ENCODE measurements at regions not wholly inside any gene's neighbourhood (a gene's known extent, or its start where the extent isn't known, plus 50 kb on each side); places are given as distances from the start of the nearest gene placed in this dataset.
"Not testable (repeated sequence)": the region's sequence is repeated elsewhere in the genome, so short reads cannot be mapped to it uniquely, and the experiment has no call there.

GRCh38 chrX:65927386-65927785, 112.5 kb downstream of the VSIG4 start:
- not testable (repeated sequence) for DNase-seq; H3K27ac ChIP-seq (ENCODE audit: low read length)

GRCh38 chrX:65926095-65927019, 113.5 kb downstream of the VSIG4 start:
- H2AFZ ChIP-seq (ENCODE audit: low read length) = no peak overlapping the region
- H3K9me3 ChIP-seq (ENCODE audit: low read length) = no peaks in the 10 kb centered on the region
- no peak overlapping the region for H3K9ac ChIP-seq (ENCODE audit: low read length)
- DNase-seq = peak; percentile 68
- H3K4me2 ChIP-seq (ENCODE audit: low read depth, low read length, poor library complexity, severe bottlenecking) = no peak overlapping the region
- no peaks in the 10 kb centered on the region for H3K36me3 ChIP-seq (ENCODE audit: insufficient read depth, low read length)
- H3K79me2 ChIP-seq (ENCODE audit: low read length) = no peaks in the 10 kb centered on the region
- H3K27me3 ChIP-seq (ENCODE audit: low read length) = no peaks in the 10 kb centered on the region
- H3K4me3 ChIP-seq (ENCODE audit: low read length) = no peak overlapping the region
- no peaks in the 10 kb centered on the region for H3K9me2 ChIP-seq (replicated peaks; ENCODE audit: insufficient read depth, low read length)
- H4K20me1 ChIP-seq (ENCODE audit: insufficient read depth, low read depth, low read length) = no peaks in the 10 kb centered on the region
- H3K4me1 ChIP-seq (ENCODE audit: low read length) = peaks cover 12% of the 10 kb centered on the region; the same call in 1 of the 2 replicates
- no peak overlapping the region for H3K27ac ChIP-seq (ENCODE audit: low read length)

More at GRCh38 chrX:65927386-65927785, 112.5 kb downstream of the VSIG4 start:
- not testable (repeated sequence) for H3K4me3 ChIP-seq (ENCODE audit: low read length); H3K36me3 ChIP-seq (ENCODE audit: insufficient read depth, low read length); H3K9me3 ChIP-seq (ENCODE audit: low read length); H3K4me2 ChIP-seq (ENCODE audit: low read depth, low read length, poor library complexity, severe bottlenecking); H4K20me1 ChIP-seq (ENCODE audit: insufficient read depth, low read depth, low read length); H3K9ac ChIP-seq (ENCODE audit: low read length); H2AFZ ChIP-seq (ENCODE audit: low read length); H3K79me2 ChIP-seq (ENCODE audit: low read length); H3K27me3 ChIP-seq (ENCODE audit: low read length); H3K9me2 ChIP-seq (replicated peaks; ENCODE audit: insufficient read depth, low read length)
- peaks cover 12% of the 10 kb centered on the region; the same call in 1 of the 2 replicates for H3K4me1 ChIP-seq (ENCODE audit: low read length)

- Histone ChIP-seq H3K9ac (ENCODE audit: low read length) (no peak overlapping the region), H4K20me1 (ENCODE audit: insufficient read depth, low read depth, low read length) (no peaks in the 10 kb centered on the region), H3K9me3 (ENCODE audit: low read length) (no peaks in the 10 kb centered on the region), H3K4me3 (ENCODE audit: low read length) (no peak overlapping the region), H3K9me2 (replicated peaks; ENCODE audit: insufficient read depth, low read length) (no peaks in the 10 kb centered on the region), H3K27ac (ENCODE audit: low read length) (no peak overlapping the region), H3K27me3 (ENCODE audit: low read length) (no peaks in the 10 kb centered on the region), H2AFZ (ENCODE audit: low read length) (no peak overlapping the region), H3K4me2 (ENCODE audit: low read depth, low read length, poor library complexity, severe bottlenecking) (no peak overlapping the region), H3K36me3 (ENCODE audit: insufficient read depth, low read length) (no peaks in the 10 kb centered on the region), H3K4me1 (ENCODE audit: low read length) (peaks cover 12% of the 10 kb centered on the region; the same call in 1 of the 2 replicates), H3K79me2 (ENCODE audit: low read length) (no peaks in the 10 kb centered on the region)
- no peak for DNase-seq
Measured at GRCh38 chrX:65925592-65925991, 114.3 kb downstream of the VSIG4 start.

- H3K9ac ChIP-seq (ENCODE audit: low read length) = no peak overlapping the region
- H3K9me3 ChIP-seq (ENCODE audit: low read length) = no peaks in the 10 kb centered on the region
- H3K4me1 ChIP-seq (ENCODE audit: low read length) = peaks cover 12% of the 10 kb centered on the region; the same call in 1 of the 2 replicates
- no peak overlapping the region for H3K4me3 ChIP-seq (ENCODE audit: low read length)
- DNase-seq = no peak
- H3K79me2 ChIP-seq (ENCODE audit: low read length) = no peaks in the 10 kb centered on the region
- H3K9me2 ChIP-seq (replicated peaks; ENCODE audit: insufficient read depth, low read length) = no peaks in the 10 kb centered on the region
- H3K4me2 ChIP-seq (ENCODE audit: low read depth, low read length, poor library complexity, severe bottlenecking) = no peak overlapping the region
- no peak overlapping the region for H3K27ac ChIP-seq (ENCODE audit: low read length)
- no peaks in the 10 kb centered on the region for H3K36me3 ChIP-seq (ENCODE audit: insufficient read depth, low read length)
- H3K27me3 ChIP-seq (ENCODE audit: low read length) = no peaks in the 10 kb centered on the region
- H2AFZ ChIP-seq (ENCODE audit: low read length) = no peak overlapping the region
- no peaks in the 10 kb centered on the region for H4K20me1 ChIP-seq (ENCODE audit: insufficient read depth, low read depth, low read length)
Measured at GRCh38 chrX:65925005-65925404, 114.9 kb downstream of the VSIG4 start.

GRCh38 chrX:65921363-65921762, 118.5 kb downstream of the VSIG4 start:
- Histone ChIP-seq H2AFZ (ENCODE audit: low read length) (no peak overlapping the region), H3K79me2 (ENCODE audit: low read length) (no peaks in the 10 kb centered on the region), H3K4me2 (ENCODE audit: low read depth, low read length, poor library complexity, severe bottlenecking) (no peak overlapping the region), H3K9ac (ENCODE audit: low read length) (no peak overlapping the region), H3K27me3 (ENCODE audit: low read length) (no peaks in the 10 kb centered on the region), H4K20me1 (ENCODE audit: insufficient read depth, low read depth, low read length) (no peaks in the 10 kb centered on the region), H3K36me3 (ENCODE audit: insufficient read depth, low read length) (no peaks in the 10 kb centered on the region), H3K27ac (ENCODE audit: low read length) (no peak overlapping the region), H3K9me3 (ENCODE audit: low read length) (no peaks in the 10 kb centered on the region), H3K4me3 (ENCODE audit: low read length) (no peak overlapping the region), H3K4me1 (ENCODE audit: low read length) (peaks cover 8% of the 10 kb centered on the region; the same call in 1 of the 2 replicates), H3K9me2 (replicated peaks; ENCODE audit: insufficient read depth, low read length) (no peaks in the 10 kb centered on the region)
- DNase-seq = no peak

GRCh38 chrX:65920620-65921019, 119.3 kb downstream of the VSIG4 start:
- Histone ChIP-seq H3K27me3 (ENCODE audit: low read length) (no peaks in the 10 kb centered on the region), H3K9ac (ENCODE audit: low read length) (no peak overlapping the region), H3K4me2 (ENCODE audit: low read depth, low read length, poor library complexity, severe bottlenecking) (no peak overlapping the region), H2AFZ (ENCODE audit: low read length) (no peak overlapping the region), H4K20me1 (ENCODE audit: insufficient read depth, low read depth, low read length) (no peaks in the 10 kb centered on the region), H3K27ac (ENCODE audit: low read length) (no peak overlapping the region), H3K9me2 (replicated peaks; ENCODE audit: insufficient read depth, low read length) (no peaks in the 10 kb centered on the region), H3K9me3 (ENCODE audit: low read length) (no peaks in the 10 kb centered on the region), H3K79me2 (ENCODE audit: low read length) (no peaks in the 10 kb centered on the region), H3K4me1 (ENCODE audit: low read length) (peaks cover 5% of the 10 kb centered on the region; the same call in 1 of the 2 replicates), H3K36me3 (ENCODE audit: insufficient read depth, low read length) (no peaks in the 10 kb centered on the region), H3K4me3 (ENCODE audit: low read length) (no peak overlapping the region)
- DNase-seq = no peak

GRCh38 chrX:65910899-65911298, 129.0 kb downstream of the VSIG4 start:
- Histone ChIP-seq H3K79me2 (ENCODE audit: low read length) (no peaks in the 10 kb centered on the region), H3K27me3 (ENCODE audit: low read length) (no peaks in the 10 kb centered on the region), H4K20me1 (ENCODE audit: insufficient read depth, low read depth, low read length) (no peaks in the 10 kb centered on the region), H3K4me3 (ENCODE audit: low read length) (no peak overlapping the region), H3K27ac (ENCODE audit: low read length) (no peak overlapping the region), H2AFZ (ENCODE audit: low read length) (no peak overlapping the region), H3K9ac (ENCODE audit: low read length) (no peak overlapping the region), H3K9me2 (replicated peaks; ENCODE audit: insufficient read depth, low read length) (no peaks in the 10 kb centered on the region), H3K36me3 (ENCODE audit: insufficient read depth, low read length) (no peaks in the 10 kb centered on the region), H3K4me1 (ENCODE audit: low read length) (no peaks in the 10 kb centered on the region), H3K4me2 (ENCODE audit: low read depth, low read length, poor library complexity, severe bottlenecking) (no peak overlapping the region), H3K9me3 (ENCODE audit: low read length) (0 out of 2 replicates have a peak, but pooled peaks cover 3% of the 10 kb centered on the region)
- DNase-seq = no peak

GRCh38 chrX:65903750-65904149, 136.1 kb downstream of the VSIG4 start:
- H3K79me2 ChIP-seq (ENCODE audit: low read length) = no peaks in the 10 kb centered on the region
- H3K27ac ChIP-seq (ENCODE audit: low read length) = no peak overlapping the region
- H4K20me1 ChIP-seq (ENCODE audit: insufficient read depth, low read depth, low read length) = no peaks in the 10 kb centered on the region
- no peaks in the 10 kb centered on the region for H3K4me1 ChIP-seq (ENCODE audit: low read length)
- no peaks in the 10 kb centered on the region for H3K9me2 ChIP-seq (replicated peaks; ENCODE audit: insufficient read depth, low read length)
- no peak overlapping the region for H3K9ac ChIP-seq (ENCODE audit: low read length)
- H3K9me3 ChIP-seq (ENCODE audit: low read length) = no peaks in the 10 kb centered on the region
- H2AFZ ChIP-seq (ENCODE audit: low read length) = no peak overlapping the region
- no peaks in the 10 kb centered on the region for H3K36me3 ChIP-seq (ENCODE audit: insufficient read depth, low read length)
- no peak for DNase-seq
- H3K4me2 ChIP-seq (ENCODE audit: low read depth, low read length, poor library complexity, severe bottlenecking) = no peak overlapping the region
- no peaks in the 10 kb centered on the region for H3K27me3 ChIP-seq (ENCODE audit: low read length)
- H3K4me3 ChIP-seq (ENCODE audit: low read length) = no peak overlapping the region

Data from Karpas-422 (cell line).